ENCODE measurements at regions not wholly inside any gene's neighbourhood (a gene's known extent, or its start where the extent isn't known, plus 50 kb on each side); places are given as distances from the start of the nearest gene placed in this dataset.
"Not testable (repeated sequence)": the region's sequence is repeated elsewhere in the genome, so short reads cannot be mapped to it uniquely, and the experiment has no call there.

GRCh38 chr1:148362626-148363438, 120.3 kb downstream of the PPIAL4G start:
- Mint-ChIP-seq H3K36me3 (ENCODE audit: insufficient read depth in 2 of 2) (no peaks in the 10 kb centered on the region), H3K9me3 (no peaks in the 10 kb centered on the region), H3K27me3 (ENCODE audit: low read depth) (peaks cover 4% of the 10 kb centered on the region), H3K27ac (no peak overlapping the region), H3K4me3 (peak overlapping the region; percentile 80 to 89), H3K4me1 (ENCODE audit: low read depth) (peaks cover 66% of the 10 kb centered on the region)
- DNase-seq (peak; percentile 54 to 59), ATAC-seq (replicated peaks in 1 of 2) (peak; percentile 48 to 60)

DNA sequence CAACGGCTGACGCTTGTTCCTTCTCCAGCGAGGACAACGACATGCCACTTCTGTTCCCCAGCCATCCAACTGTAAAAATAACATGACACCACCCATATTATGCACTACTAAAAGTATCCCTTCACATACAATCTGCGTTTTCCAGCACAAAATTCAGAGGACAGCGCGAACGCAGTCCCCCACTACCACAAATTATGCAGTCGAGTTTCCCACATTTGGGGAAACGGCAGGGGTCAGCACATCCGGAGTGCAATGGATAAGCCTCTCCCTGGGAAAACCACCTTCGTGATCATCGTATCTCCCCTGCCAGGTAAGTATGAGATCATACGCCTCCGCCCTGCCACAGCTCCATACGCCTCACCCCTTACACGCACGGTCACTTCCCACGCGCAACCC, 120.9 kb downstream of the PPIAL4G start:
- Mint-ChIP-seq H3K27me3 (ENCODE audit: low read depth) (peaks cover 11% of the 10 kb centered on the region), H3K4me1 (ENCODE audit: low read depth) (peaks cover 61% of the 10 kb centered on the region), H3K36me3 (ENCODE audit: insufficient read depth in 2 of 2) (no peaks in the 10 kb centered on the region), H3K4me3 (peak overlapping the region; percentile 80 to 89), H3K9me3 (no peaks in the 10 kb centered on the region), H3K27ac (peak overlapping the region; percentile 52)
- peak; percentile 43 to 62 for DNase-seq
- ATAC-seq (replicated peaks in 1 of 2): peak; percentile 72 to 80

- Mint-ChIP-seq H3K27me3 (ENCODE audit: low read depth) (peaks cover 11% of the 10 kb centered on the region), H3K4me1 (ENCODE audit: low read depth) (peaks cover 55% of the 10 kb centered on the region), H3K27ac (peak overlapping the region; percentile 53), H3K4me3 (peak overlapping the region; percentile 80 to 89)
- peak; percentile 61 to 66 for DNase-seq
- H3K36me3 Mint-ChIP-seq (ENCODE audit: insufficient read depth in 2 of 2); H3K9me3 Mint-ChIP-seq; ATAC-seq (replicated peaks in 1 of 2): not testable (repeated sequence)
Observed at GRCh38 chr1:148361427-148362215, 121.5 kb downstream of the PPIAL4G start.

DNA sequence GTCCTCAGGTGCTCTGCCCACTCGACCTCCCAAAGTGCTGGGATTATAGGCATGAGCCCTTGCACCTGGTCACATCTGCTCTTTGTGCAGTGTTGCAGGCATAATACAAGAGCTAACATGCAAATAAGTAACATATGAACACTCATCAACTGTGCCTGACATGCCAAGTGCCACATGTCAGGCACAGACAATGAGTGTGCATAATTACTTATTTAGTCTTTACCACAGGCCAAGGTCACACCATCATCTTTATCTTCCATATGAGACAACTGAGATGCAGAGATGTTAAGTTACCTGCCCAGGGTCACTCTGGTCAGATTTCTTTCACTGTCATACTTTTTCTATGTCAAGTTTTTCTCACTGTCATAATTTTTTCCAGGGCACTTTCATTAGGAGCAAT, 126.1 kb downstream of the PPIAL4G start:
- DNase-seq (no peak), ATAC-seq (replicated peaks in 1 of 2) (no peak)
- Mint-ChIP-seq H3K9me3 (no peaks in the 10 kb centered on the region), H3K4me3 (no peak overlapping the region), H3K27me3 (ENCODE audit: low read depth) (peaks cover 19% of the 10 kb centered on the region), H3K27ac (no peak overlapping the region), H3K36me3 (ENCODE audit: insufficient read depth in 2 of 2) (no peaks in the 10 kb centered on the region), H3K4me1 (ENCODE audit: low read depth) (peaks cover 17% of the 10 kb centered on the region)

- Mint-ChIP-seq H3K4me1 (ENCODE audit: low read depth) (peaks cover 7% of the 10 kb centered on the region), H3K9me3 (no peaks in the 10 kb centered on the region), H3K27me3 (ENCODE audit: low read depth) (peaks cover 29% of the 10 kb centered on the region), H3K36me3 (ENCODE audit: insufficient read depth in 2 of 2) (no peaks in the 10 kb centered on the region), H3K27ac (no peak overlapping the region), H3K4me3 (no peak overlapping the region)
- peak in 1 of 2 donors; percentile 32 for ATAC-seq (replicated peaks in 1 of 2)
- DNase-seq: no peak
Observed at GRCh38 chr1:148355976-148356375, 127.1 kb downstream of the PPIAL4G start.

- Mint-ChIP-seq H3K27me3 (ENCODE audit: low read depth) (peaks cover 40% of the 10 kb centered on the region), H3K36me3 (ENCODE audit: insufficient read depth in 2 of 2) (no peaks in the 10 kb centered on the region), H3K4me1 (ENCODE audit: low read depth) (peaks cover 7% of the 10 kb centered on the region), H3K4me3 (peak overlapping the region in 1 of 2 donors; percentile 4), H3K27ac (no peak overlapping the region), H3K9me3 (no peaks in the 10 kb centered on the region)
- no peak for DNase-seq
- no peak for ATAC-seq (replicated peaks in 1 of 2)
Observed at GRCh38 chr1:148354913-148355308, 128.2 kb downstream of the PPIAL4G start.

DNA sequence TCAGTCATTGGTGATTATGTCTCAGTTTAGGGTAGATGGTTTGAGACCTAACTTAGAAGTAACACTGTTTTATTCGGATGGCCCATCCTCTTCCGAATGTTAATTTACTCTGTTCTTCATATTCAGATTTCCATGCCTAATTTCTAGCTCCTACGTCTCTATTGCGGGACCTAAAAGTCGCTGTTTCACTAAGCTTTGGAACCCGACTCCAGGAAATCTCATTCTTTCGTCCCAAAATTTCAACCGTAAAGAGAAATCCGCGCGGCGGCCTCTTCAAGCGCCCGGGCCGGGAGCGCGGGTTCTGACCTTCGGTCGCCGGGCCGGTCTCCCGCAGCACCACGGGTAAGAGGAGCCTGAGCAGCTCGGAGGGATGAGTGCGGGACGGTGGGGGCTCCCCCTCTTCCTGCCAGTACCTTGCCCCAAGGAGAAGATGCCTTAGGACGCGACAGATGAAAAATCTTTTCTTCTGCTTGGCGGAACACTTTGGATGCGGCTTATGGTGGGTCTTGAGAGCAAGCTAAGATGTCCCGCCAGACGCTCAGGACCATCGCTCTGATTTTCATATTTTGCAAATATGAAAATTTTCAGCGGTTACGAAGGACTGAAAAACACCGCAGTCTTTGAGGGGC, 128.7 kb downstream of the PPIAL4G start:
- DNase-seq (no peak), ATAC-seq (replicated peaks in 1 of 2) (no peak)
- no peaks in the 10 kb centered on the region for H3K9me3 Mint-ChIP-seq
- no peaks in the 10 kb centered on the region for H3K36me3 Mint-ChIP-seq (ENCODE audit: insufficient read depth in 2 of 2)
- H3K27me3 Mint-ChIP-seq (ENCODE audit: low read depth): peaks cover 45% of the 10 kb centered on the region
- H3K4me3 Mint-ChIP-seq: peak overlapping the region; percentile 4 to 31
- H3K27ac Mint-ChIP-seq: no peak overlapping the region
- peaks cover 7% of the 10 kb centered on the region for H3K4me1 Mint-ChIP-seq (ENCODE audit: low read depth)

GRCh38 chr1:148353461-148354283, 129.4 kb downstream of the PPIAL4G start:
- Mint-ChIP-seq H3K9me3 (no peaks in the 10 kb centered on the region), H3K27me3 (ENCODE audit: low read depth) (peaks cover 52% of the 10 kb centered on the region), H3K4me1 (ENCODE audit: low read depth) (peaks cover 7% of the 10 kb centered on the region), H3K27ac (peak overlapping the region; percentile 69), H3K36me3 (ENCODE audit: insufficient read depth in 2 of 2) (no peaks in the 10 kb centered on the region), H3K4me3 (peak overlapping the region; percentile 38 to 53)
- DNase-seq: peak; percentile 54
- peak; percentile 87 to 92 for ATAC-seq (replicated peaks in 1 of 2)

DNA sequence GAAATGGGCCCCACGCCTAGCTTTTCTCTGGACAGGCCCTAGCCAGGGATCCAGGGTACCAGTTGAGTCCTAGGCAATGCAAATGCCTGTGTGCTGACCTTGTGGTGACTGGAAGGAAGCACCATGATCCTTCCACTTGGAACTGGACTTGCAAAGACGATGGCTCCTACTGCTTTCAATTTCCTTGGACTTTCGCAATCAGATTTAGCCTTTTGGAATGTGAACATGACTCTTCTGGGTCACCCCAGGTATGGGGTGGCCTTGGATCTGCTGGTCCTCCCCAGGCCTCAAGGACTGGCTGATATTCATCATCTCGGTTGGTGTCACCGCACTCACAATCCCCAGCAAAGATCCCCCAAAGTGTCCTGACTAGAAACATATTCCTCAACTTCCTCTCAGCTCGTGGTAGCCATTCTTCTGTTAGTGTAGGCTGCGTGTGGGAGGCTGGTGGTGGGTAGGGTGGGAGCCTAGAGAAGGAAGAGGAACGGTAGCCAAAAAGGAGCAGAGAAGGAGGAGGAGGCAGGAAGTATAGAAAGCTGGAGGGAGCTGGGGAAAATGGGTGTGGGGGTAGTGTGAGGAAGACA, 130.5 kb downstream of the PPIAL4G start:
- Mint-ChIP-seq H3K27me3 (ENCODE audit: low read depth) (peaks cover 55% of the 10 kb centered on the region), H3K9me3 (no peaks in the 10 kb centered on the region), H3K4me3 (no peak overlapping the region), H3K27ac (no peak overlapping the region), H3K36me3 (ENCODE audit: insufficient read depth in 2 of 2) (no peaks in the 10 kb centered on the region), H3K4me1 (ENCODE audit: low read depth) (peaks cover 7% of the 10 kb centered on the region)
- ATAC-seq (replicated peaks in 1 of 2): no peak
- no peak for DNase-seq

DNA sequence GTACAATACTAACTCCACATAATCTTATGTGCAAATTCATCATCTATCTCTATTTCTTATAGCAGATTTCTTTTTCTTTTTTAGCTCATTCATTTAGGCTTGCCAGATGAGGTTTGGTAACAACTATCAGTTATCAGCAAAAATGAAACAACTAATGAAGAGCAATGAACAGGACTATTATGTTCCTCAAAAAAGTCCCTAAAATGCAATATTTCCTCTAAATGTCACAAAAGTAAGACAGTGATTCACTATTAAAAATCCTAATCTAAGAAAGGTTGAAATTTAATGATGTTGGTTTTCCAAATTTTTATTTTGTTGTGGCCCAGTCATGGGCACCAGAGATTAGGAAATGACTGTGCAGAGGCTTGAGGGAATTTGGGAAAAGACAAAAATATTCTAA, 135.3 kb downstream of the PPIAL4G start:
- ATAC-seq (replicated peaks in 1 of 2) (no peak), DNase-seq (no peak)
- peaks cover 5% of the 10 kb centered on the region for H3K4me1 Mint-ChIP-seq (ENCODE audit: low read depth)
- peaks cover 44% of the 10 kb centered on the region for H3K27me3 Mint-ChIP-seq (ENCODE audit: low read depth)
- H3K4me3 Mint-ChIP-seq: no peak overlapping the region
- H3K27ac Mint-ChIP-seq: no peak overlapping the region
- H3K9me3 Mint-ChIP-seq: no peaks in the 10 kb centered on the region
- H3K36me3 Mint-ChIP-seq (ENCODE audit: insufficient read depth in 2 of 2): no peaks in the 10 kb centered on the region

- not testable (repeated sequence) for H3K27ac Mint-ChIP-seq; H3K36me3 Mint-ChIP-seq (ENCODE audit: insufficient read depth in 2 of 2); H3K9me3 Mint-ChIP-seq; H3K4me1 Mint-ChIP-seq (ENCODE audit: low read depth)
- Mint-ChIP-seq H3K4me3 (peak overlapping the region in 1 of 2 donors; percentile 4), H3K27me3 (ENCODE audit: low read depth) (peaks cover 30% of the 10 kb centered on the region)
- peak in 1 of 2 donors; percentile 31 for ATAC-seq (replicated peaks in 1 of 2)
- peak; percentile 31 to 41 for DNase-seq
Observed at GRCh38 chr1:148345659-148346151, 137.4 kb downstream of the PPIAL4G start.

GRCh38 chr1:148344651-148345050, 138.5 kb downstream of the PPIAL4G start:
- not testable (repeated sequence) for H3K36me3 Mint-ChIP-seq (ENCODE audit: insufficient read depth in 2 of 2); H3K9me3 Mint-ChIP-seq; H3K27ac Mint-ChIP-seq; DNase-seq; H3K4me3 Mint-ChIP-seq; H3K4me1 Mint-ChIP-seq (ENCODE audit: low read depth); ATAC-seq (replicated peaks in 1 of 2)
- H3K27me3 Mint-ChIP-seq (ENCODE audit: low read depth): peaks cover 20% of the 10 kb centered on the region
